Retinal pigment epithelial cell (primary cell): ENCODE measurements at regions not wholly inside any gene's neighbourhood (a gene's known extent, or its start where the extent isn't known, plus 50 kb on each side); places are given as distances from the start of the nearest gene placed in this dataset.
A peak's percentile ranks its signal among the peaks of the same experiment; 100 is the strongest.

Experiments
- DNase-seq: peaks from one replicate; pipeline ENCODE4 v3.0.0-alpha.2; 2010; ENCODE audit warnings: low read depth
- H3K4me3 ChIP-seq: 2 replicates; pipeline ENCODE4 v1.5.1; 2011; ENCODE audit warnings: mild to moderate bottlenecking, low read length, control low read depth, moderate library complexity
- CTCF ChIP-seq: conservative IDR thresholded peaks from 2 replicates; pipeline ENCODE4 v1.5.1; 2011; ENCODE audit warnings: low read depth, low read length, control low read depth, inconsistent platforms

- no peak for TF ChIP-seq CTCF
- DNase-seq = no peak
- no peak overlapping the region for H3K4me3 ChIP-seq
These were observed 167.1 kb downstream of the ACTL7B start for GRCh38 chr9:108688676-108689075.

- TF ChIP-seq CTCF = no peak
- no peak overlapping the region for H3K4me3 ChIP-seq
- no peak for DNase-seq
These were observed 167.7 kb downstream of the ACTL7B start for GRCh38 chr9:108688051-108688450.

- H3K4me3 ChIP-seq = no peak overlapping the region
- TF ChIP-seq CTCF = no peak
- DNase-seq = peak; percentile 26
These were observed 168.5 kb downstream of the ACTL7B start for GRCh38 chr9:108687006-108687987.

GRCh38 chr9:108684288-108685025 lies 171.3 kb downstream of the ACTL7B start:
- H3K4me3 ChIP-seq = no peak overlapping the region
- DNase-seq = no peak
- no peak for TF ChIP-seq CTCF

GRCh38 chr9:108683245-108683644 lies 172.5 kb downstream of the ACTL7B start:
- TF ChIP-seq CTCF = no peak
- DNase-seq = no peak
- H3K4me3 ChIP-seq = no peak overlapping the region

GRCh38 chr9:108681851-108682590 lies 173.8 kb downstream of the ACTL7B start:
- no peak for TF ChIP-seq CTCF
- no peak overlapping the region for H3K4me3 ChIP-seq
- DNase-seq = peak; percentile 68
